ENCODE measurements at regions not wholly inside any gene's neighbourhood (a gene's known extent, or its start where the extent isn't known, plus 50 kb on each side); places are given as distances from the start of the nearest gene placed in this dataset.

GRCh38 chr13:107458269-107458668, 757.1 kb downstream of the LIG4 start:
- DNase-seq (no peak), ATAC-seq (replicated peaks) (no peak)
- H3K9me3 Mint-ChIP-seq, result peaks cover 10 to 11% of the 10 kb centered on the region in 2 donors
- H3K4me3 Mint-ChIP-seq, result no peak overlapping the region
- H3K36me3 Mint-ChIP-seq (ENCODE audit: insufficient read depth), result no peaks in the 10 kb centered on the region
- no peaks in the 10 kb centered on the region for H3K4me1 Mint-ChIP-seq (ENCODE audit: low read depth in 2 of 2)
- H3K27ac Mint-ChIP-seq, result no peak overlapping the region
- H3K27me3 Mint-ChIP-seq, result no peaks in the 10 kb centered on the region

- no peak overlapping the region for H3K27ac Mint-ChIP-seq
- DNase-seq (no peak), ATAC-seq (replicated peaks) (no peak)
- no peaks in the 10 kb centered on the region for H3K4me1 Mint-ChIP-seq (ENCODE audit: low read depth in 2 of 2)
- H3K4me3 Mint-ChIP-seq, result no peak overlapping the region
- H3K36me3 Mint-ChIP-seq (ENCODE audit: insufficient read depth), result no peaks in the 10 kb centered on the region
- H3K27me3 Mint-ChIP-seq, result no peaks in the 10 kb centered on the region
- peaks cover 11% of the 10 kb centered on the region in 2 donors for H3K9me3 Mint-ChIP-seq
Measured at GRCh38 chr13:107457686-107458085, 757.6 kb downstream of the LIG4 start.

- no peaks in the 10 kb centered on the region for H3K27me3 Mint-ChIP-seq
- H3K9me3 Mint-ChIP-seq, result peaks cover 19 to 23% of the 10 kb centered on the region in 2 donors
- no peak for ATAC-seq (replicated peaks)
- H3K36me3 Mint-ChIP-seq (ENCODE audit: insufficient read depth), result no peaks in the 10 kb centered on the region
- H3K27ac Mint-ChIP-seq, result no peak overlapping the region
- H3K4me3 Mint-ChIP-seq, result no peak overlapping the region
- DNase-seq, result no peak
- no peaks in the 10 kb centered on the region for H3K4me1 Mint-ChIP-seq (ENCODE audit: low read depth in 2 of 2)
Measured at GRCh38 chr13:107456431-107456830, 758.9 kb downstream of the LIG4 start.

GRCh38 chr13:107452833-107453232, 762.5 kb downstream of the LIG4 start:
- no peak overlapping the region for H3K4me3 Mint-ChIP-seq
- H3K27ac Mint-ChIP-seq, result no peak overlapping the region
- ATAC-seq (replicated peaks) (no peak), DNase-seq (no peak)
- no peaks in the 10 kb centered on the region for H3K27me3 Mint-ChIP-seq
- no peaks in the 10 kb centered on the region for H3K36me3 Mint-ChIP-seq (ENCODE audit: insufficient read depth)
- no peaks in the 10 kb centered on the region for H3K4me1 Mint-ChIP-seq (ENCODE audit: low read depth in 2 of 2)
- H3K9me3 Mint-ChIP-seq, result peaks cover 30 to 31% of the 10 kb centered on the region in 2 donors

DNA sequence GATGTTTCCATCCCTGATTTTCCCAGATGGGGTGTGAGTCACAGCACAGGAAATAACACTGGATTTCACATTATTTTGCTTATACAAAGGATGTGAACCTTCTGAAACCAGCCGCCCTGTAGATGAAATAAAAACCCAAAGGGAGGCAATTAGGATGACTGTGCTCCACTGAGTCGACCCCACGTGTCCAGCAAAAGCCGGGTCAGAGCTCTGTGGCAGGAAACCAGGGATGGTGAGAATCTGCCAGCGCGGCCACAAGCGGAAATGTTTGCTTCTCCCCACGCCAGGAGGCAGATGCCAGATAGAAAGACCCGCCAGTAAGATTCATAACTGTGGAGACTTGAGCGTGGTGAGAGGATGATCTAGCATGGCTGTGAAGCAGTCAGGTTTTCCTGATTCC, 764.4 kb downstream of the LIG4 start:
- Mint-ChIP-seq H3K36me3 (ENCODE audit: insufficient read depth) (no peaks in the 10 kb centered on the region), H3K9me3 (peaks cover 30 to 34% of the 10 kb centered on the region in 2 donors), H3K27me3 (no peaks in the 10 kb centered on the region), H3K4me1 (ENCODE audit: low read depth in 2 of 2) (no peaks in the 10 kb centered on the region), H3K27ac (no peak overlapping the region), H3K4me3 (no peak overlapping the region)
- no peak for ATAC-seq (replicated peaks)
- DNase-seq, result no peak

DNA sequence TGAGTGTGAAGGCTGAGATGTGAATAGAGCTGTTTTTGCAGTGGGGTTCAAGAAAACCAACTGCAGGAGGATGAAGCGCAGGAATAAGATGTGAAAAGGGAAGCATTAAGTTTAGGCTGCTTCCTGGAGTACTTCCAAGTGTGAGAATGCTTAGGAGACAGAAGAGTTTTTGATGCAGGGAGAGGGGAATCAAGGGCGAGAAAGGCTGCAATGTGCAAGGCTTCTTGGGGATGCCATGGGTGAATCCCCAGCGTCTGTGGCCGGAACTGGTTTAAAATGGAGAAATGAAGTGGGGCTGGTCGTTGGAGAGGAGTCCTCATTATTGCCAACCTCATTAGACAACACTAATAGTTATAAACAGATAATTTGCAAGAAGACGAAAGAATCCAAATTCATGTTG, 764.9 kb downstream of the LIG4 start:
- no peak for ATAC-seq (replicated peaks)
- Mint-ChIP-seq H3K27ac (no peak overlapping the region), H3K4me1 (ENCODE audit: low read depth in 2 of 2) (no peaks in the 10 kb centered on the region), H3K9me3 (peaks cover 30 to 34% of the 10 kb centered on the region in 2 donors), H3K4me3 (no peak overlapping the region), H3K36me3 (ENCODE audit: insufficient read depth) (no peaks in the 10 kb centered on the region), H3K27me3 (no peaks in the 10 kb centered on the region)
- no peak for DNase-seq

DNA sequence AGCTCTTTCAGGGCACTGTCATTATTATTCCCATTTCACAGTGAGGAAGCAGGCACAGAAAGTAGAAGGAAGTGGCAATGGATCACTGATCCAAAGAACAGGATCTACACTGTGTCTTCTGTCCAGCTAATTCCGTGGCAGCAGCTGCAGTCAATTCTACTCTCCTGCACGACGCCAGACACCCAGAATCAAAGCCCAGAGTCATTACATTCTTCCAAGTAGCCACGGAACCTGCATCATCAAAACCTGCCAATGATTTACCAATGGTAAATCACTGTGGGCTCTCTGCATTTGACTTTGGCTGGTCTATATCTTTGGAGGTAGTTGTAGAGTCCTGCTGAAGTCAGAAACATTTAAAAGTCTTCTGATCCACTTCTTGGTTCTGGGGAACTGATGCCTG, 767.7 kb downstream of the LIG4 start:
- H3K4me1 Mint-ChIP-seq (ENCODE audit: low read depth in 2 of 2), result no peaks in the 10 kb centered on the region
- no peak overlapping the region for H3K4me3 Mint-ChIP-seq
- H3K27me3 Mint-ChIP-seq, result no peaks in the 10 kb centered on the region
- H3K9me3 Mint-ChIP-seq, result peaks cover 24% of the 10 kb centered on the region in 2 donors
- no peak overlapping the region for H3K27ac Mint-ChIP-seq
- ATAC-seq (replicated peaks), result no peak
- no peaks in the 10 kb centered on the region for H3K36me3 Mint-ChIP-seq (ENCODE audit: insufficient read depth)
- no peak for DNase-seq

GRCh38 chr13:107441279-107441678, 774.1 kb downstream of the LIG4 start:
- H3K36me3 Mint-ChIP-seq (ENCODE audit: insufficient read depth), result no peaks in the 10 kb centered on the region

DNA sequence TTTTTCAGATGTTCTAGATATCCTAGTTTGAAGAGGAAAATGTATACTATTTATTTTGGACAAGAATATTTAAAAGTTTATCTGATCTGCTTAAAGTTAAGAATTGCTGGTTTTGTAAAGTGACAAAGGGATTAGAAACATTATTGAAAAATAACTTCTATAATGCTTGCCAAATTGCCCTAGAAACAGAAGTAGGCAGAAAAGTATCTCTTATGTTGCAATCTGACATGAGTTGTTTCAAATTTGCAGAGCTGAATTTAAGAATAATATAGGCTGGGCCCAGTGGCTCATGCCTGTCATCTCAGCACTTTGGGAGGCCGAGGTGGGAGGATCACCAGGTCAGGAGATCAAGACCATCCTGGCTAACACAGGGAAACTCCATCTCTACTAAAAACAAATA, 777.1 kb downstream of the LIG4 start:
- Mint-ChIP-seq H3K9me3 (peaks cover 7 to 24% of the 10 kb centered on the region in 2 donors), H3K36me3 (ENCODE audit: insufficient read depth) (no peaks in the 10 kb centered on the region), H3K27ac (no peak overlapping the region), H3K4me3 (no peak overlapping the region), H3K27me3 (no peaks in the 10 kb centered on the region), H3K4me1 (ENCODE audit: low read depth in 2 of 2) (no peaks in the 10 kb centered on the region)
- ATAC-seq (replicated peaks) (no peak), DNase-seq (no peak)

More at GRCh38 chr13:107441279-107441678, 774.1 kb downstream of the LIG4 start:
- DNase-seq (no peak), ATAC-seq (replicated peaks) (no peak)
- Mint-ChIP-seq H3K27me3 (no peaks in the 10 kb centered on the region), H3K4me3 (no peak overlapping the region), H3K4me1 (ENCODE audit: low read depth in 2 of 2) (no peaks in the 10 kb centered on the region), H3K27ac (no peak overlapping the region), H3K9me3 (peaks cover 7 to 24% of the 10 kb centered on the region in 2 donors)

DNA sequence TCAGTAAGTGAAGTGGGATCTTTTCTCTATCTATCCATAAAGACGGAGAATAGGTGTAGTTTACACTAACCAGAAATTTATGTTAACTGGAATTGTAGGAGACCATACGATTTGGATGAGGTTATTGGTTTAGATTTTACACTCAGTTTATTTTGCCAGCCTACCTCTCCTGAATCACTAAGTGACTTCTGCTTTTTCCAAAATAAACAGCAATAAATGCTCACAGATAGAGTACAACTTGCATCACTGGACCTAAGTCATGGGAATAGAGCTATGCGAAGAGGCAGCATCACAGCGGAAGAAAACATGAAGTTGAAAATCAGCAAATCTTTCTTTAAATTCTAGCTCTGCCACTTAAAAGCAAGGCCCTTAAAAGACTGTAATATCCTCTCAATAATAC, 781.0 kb downstream of the LIG4 start:
- DNase-seq, result no peak
- no peaks in the 10 kb centered on the region for H3K27me3 Mint-ChIP-seq
- H3K27ac Mint-ChIP-seq, result no peak overlapping the region
- no peak overlapping the region for H3K4me3 Mint-ChIP-seq
- H3K9me3 Mint-ChIP-seq, result peaks cover 0 to 2% of the 10 kb centered on the region in 2 donors
- H3K36me3 Mint-ChIP-seq (ENCODE audit: insufficient read depth), result no peaks in the 10 kb centered on the region
- H3K4me1 Mint-ChIP-seq (ENCODE audit: low read depth in 2 of 2), result no peaks in the 10 kb centered on the region
- ATAC-seq (replicated peaks), result no peak

- Mint-ChIP-seq H3K27ac (no peak overlapping the region), H3K9me3 (peaks cover 0 to 1% of the 10 kb centered on the region in 2 donors), H3K4me3 (no peak overlapping the region), H3K36me3 (ENCODE audit: insufficient read depth) (no peaks in the 10 kb centered on the region), H3K27me3 (no peaks in the 10 kb centered on the region), H3K4me1 (ENCODE audit: low read depth in 2 of 2) (no peaks in the 10 kb centered on the region)
- ATAC-seq (replicated peaks) (no peak), DNase-seq (no peak)
Measured at GRCh38 chr13:107427536-107427935, 787.8 kb downstream of the LIG4 start.

GRCh38 chr13:107422421-107422820, 792.9 kb downstream of the LIG4 start:
- Mint-ChIP-seq H3K27ac (no peak overlapping the region), H3K4me1 (ENCODE audit: low read depth in 2 of 2) (no peaks in the 10 kb centered on the region), H3K4me3 (no peak overlapping the region), H3K27me3 (no peaks in the 10 kb centered on the region), H3K36me3 (ENCODE audit: insufficient read depth) (no peaks in the 10 kb centered on the region), H3K9me3 (peaks cover 0 to 7% of the 10 kb centered on the region in 2 donors)
- no peak for ATAC-seq (replicated peaks)
- DNase-seq, result no peak

GRCh38 chr13:107421951-107422350, 793.4 kb downstream of the LIG4 start:
- no peak for DNase-seq
- Mint-ChIP-seq H3K4me1 (ENCODE audit: low read depth in 2 of 2) (no peaks in the 10 kb centered on the region), H3K36me3 (ENCODE audit: insufficient read depth) (no peaks in the 10 kb centered on the region), H3K27me3 (no peaks in the 10 kb centered on the region), H3K9me3 (peaks cover 4 to 7% of the 10 kb centered on the region in 2 donors), H3K27ac (no peak overlapping the region), H3K4me3 (no peak overlapping the region)
- no peak for ATAC-seq (replicated peaks)

GRCh38 chr13:107421028-107421427, 794.3 kb downstream of the LIG4 start:
- Mint-ChIP-seq H3K9me3 (peaks cover 10 to 13% of the 10 kb centered on the region in 2 donors), H3K36me3 (ENCODE audit: insufficient read depth) (no peaks in the 10 kb centered on the region), H3K27me3 (no peaks in the 10 kb centered on the region), H3K4me1 (ENCODE audit: low read depth in 2 of 2) (no peaks in the 10 kb centered on the region), H3K4me3 (no peak overlapping the region), H3K27ac (no peak overlapping the region)
- DNase-seq, result no peak
- ATAC-seq (replicated peaks), result no peak

DNA sequence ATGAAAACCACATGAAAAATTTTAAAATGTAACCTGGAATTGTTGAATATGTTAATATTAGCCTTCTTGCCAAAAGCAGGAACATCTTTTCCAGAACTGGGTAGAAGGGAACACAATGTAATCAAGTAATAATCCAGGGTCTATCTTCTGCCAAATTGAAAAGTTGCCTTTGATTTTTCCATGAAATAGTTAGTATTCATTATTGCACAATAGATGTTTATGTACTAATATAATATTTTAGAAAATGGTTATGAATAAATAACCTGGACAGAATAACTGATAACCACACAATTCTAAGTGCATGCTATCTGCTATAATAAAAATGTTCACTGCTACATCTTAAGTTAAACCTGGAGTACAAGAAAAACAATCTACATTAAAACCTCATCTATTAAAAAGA, 802.3 kb downstream of the LIG4 start:
- Mint-ChIP-seq H3K27me3 (no peaks in the 10 kb centered on the region), H3K4me1 (ENCODE audit: low read depth in 2 of 2) (no peaks in the 10 kb centered on the region), H3K9me3 (peaks cover 6 to 26% of the 10 kb centered on the region in 2 donors), H3K36me3 (ENCODE audit: insufficient read depth) (no peaks in the 10 kb centered on the region), H3K27ac (no peak overlapping the region), H3K4me3 (no peak overlapping the region)
- ATAC-seq (replicated peaks), result no peak
- no peak for DNase-seq

Measured in effector memory CD8-positive, alpha-beta T cell (primary cell).